ENCODE measurements at regions not wholly inside any gene's neighbourhood (a gene's known extent, or its start where the extent isn't known, plus 50 kb on each side); places are given as distances from the start of the nearest gene placed in this dataset.

DNA sequence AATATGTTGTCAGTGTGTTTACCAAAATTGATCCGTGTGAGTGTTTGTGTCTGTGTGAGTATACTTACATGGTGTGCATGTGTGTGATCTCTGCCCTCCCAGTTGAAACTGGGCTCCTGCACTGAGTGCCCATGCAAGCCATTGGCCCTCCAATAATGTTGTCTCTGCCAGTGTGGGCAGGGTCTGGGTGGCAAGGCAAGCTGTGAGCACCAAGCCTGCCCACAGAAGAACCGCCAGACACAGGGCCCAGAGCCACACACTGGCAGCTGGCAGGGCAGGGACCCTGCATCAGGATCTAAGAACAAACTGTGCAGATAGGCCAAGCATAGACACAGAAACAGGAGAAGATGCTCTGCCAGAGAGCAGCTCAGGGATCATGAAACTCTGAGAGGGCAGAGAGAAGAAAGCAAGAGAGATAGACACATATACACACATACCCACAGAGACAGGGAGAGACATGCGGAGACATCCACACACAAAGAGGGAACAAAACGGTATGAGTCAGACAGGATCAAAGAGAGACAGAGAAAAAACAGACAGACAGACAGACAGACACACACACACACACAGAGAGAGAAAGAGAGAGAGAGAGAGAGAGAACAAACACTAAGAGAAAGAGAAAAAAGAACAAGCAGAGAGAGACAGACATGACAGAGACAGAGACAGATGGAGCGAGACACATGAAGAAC, 555.0 kb downstream of the MID1IP1 start:
- Histone ChIP-seq H3K4me3 (no peak overlapping the region), H3K27ac (no peak overlapping the region)
- no peak for DNase-seq (ENCODE audit: low spot score)
- TF ChIP-seq, protein P1, sequence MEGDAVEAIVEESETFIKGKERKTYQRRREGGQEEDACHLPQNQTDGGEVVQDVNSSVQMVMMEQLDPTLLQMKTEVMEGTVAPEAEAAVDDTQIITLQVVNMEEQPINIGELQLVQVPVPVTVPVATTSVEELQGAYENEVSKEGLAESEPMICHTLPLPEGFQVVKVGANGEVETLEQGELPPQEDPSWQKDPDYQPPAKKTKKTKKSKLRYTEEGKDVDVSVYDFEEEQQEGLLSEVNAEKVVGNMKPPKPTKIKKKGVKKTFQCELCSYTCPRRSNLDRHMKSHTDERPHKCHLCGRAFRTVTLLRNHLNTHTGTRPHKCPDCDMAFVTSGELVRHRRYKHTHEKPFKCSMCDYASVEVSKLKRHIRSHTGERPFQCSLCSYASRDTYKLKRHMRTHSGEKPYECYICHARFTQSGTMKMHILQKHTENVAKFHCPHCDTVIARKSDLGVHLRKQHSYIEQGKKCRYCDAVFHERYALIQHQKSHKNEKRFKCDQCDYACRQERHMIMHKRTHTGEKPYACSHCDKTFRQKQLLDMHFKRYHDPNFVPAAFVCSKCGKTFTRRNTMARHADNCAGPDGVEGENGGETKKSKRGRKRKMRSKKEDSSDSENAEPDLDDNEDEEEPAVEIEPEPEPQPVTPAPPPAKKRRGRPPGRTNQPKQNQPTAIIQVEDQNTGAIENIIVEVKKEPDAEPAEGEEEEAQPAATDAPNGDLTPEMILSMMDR (IDR thresholded peaks at IDR 0.05): no peak

DNA sequence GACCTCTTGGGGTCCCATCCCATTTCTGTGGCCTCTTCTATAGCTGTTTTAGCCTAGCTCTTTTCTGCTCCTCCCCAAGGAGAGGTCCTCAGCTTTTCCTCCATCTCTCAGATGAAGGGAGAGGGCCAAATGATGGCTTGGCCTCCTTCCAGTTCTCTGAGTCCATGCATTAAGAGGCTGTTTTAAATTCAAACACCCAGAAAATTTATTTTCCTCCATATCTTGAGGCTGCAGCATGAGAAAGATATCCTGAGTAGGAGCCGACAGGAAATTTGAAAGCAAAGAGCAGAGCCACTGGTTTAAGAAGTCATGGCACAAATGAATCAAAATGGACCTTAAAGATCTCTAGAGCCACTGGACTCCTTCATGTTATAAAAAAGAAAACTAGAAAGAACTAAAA, 558.8 kb downstream of the MID1IP1 start:
- Histone ChIP-seq H3K27ac (no peak overlapping the region), H3K4me3 (no peak overlapping the region)
- DNase-seq (ENCODE audit: low spot score): no peak
- TF ChIP-seq, protein P1 (IDR thresholded peaks at IDR 0.05): no peak

DNA sequence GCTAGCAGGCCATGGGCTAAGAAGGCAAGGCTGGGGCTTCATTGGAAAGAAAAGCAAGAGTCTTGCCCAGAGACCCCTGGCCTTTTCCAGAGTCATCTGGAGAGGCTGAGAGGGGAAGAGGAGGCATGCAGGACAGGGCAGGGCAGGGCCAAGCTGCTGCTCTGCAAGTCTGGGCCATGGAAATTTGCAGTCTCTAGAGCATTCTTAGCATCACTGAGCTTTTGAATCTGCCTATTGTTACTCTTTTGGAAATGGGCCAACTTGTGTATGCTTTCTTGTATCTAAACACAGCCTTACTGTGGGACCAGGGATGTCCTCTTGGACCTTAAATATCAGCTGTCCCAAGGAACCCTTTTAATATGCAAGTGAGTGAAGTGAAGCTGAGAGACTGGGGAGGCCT, 560.5 kb downstream of the MID1IP1 start:
- no peak for DNase-seq (ENCODE audit: low spot score)
- no peak overlapping the region for H3K27ac ChIP-seq
- TF ChIP-seq, protein P1 (IDR thresholded peaks at IDR 0.05): no peak
- H3K4me3 ChIP-seq: no peak overlapping the region

DNA sequence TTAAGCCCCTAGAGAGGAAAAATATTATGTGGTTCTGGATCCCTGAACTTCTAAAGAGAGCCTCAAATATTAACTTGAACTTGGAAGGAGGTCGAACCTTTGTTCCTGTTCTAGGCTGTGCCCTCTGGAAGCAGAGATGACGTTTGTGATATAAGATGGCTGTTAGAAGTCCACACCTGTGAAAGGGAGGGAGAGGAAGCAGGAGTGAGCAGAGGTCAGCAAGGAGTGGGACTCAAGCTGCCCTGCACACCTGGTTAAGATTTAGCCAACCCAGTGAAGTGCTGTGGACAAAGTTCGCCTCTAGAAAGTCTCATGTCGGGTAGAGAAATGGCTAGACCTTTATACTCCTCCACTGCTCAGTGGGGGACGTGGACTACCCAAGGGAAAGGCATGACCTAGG, 566.2 kb downstream of the MID1IP1 start:
- no peak overlapping the region for H3K4me3 ChIP-seq
- no peak overlapping the region for H3K27ac ChIP-seq
- TF ChIP-seq, protein P1 (IDR thresholded peaks at IDR 0.05): no peak
- no peak for DNase-seq (ENCODE audit: low spot score)

DNA sequence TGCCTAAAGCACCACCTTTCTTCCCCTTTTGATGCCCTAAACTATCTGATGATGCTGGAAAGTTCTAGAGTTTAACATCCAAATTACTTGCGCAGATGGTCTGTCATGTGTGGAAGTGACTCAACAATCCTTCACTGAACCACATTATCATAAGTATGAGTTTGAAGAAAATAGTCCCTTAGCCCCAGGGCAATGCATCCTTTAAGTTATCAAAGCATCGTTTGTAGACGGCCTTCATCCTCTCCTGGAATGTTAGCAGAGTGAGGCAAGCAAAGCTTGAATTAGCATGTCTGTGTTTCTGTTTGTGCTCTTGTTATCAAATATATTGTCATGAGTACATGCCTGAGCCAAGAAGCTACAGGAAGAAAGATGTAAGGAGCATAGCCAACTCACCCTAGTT, 570.9 kb downstream of the MID1IP1 start:
- no peak overlapping the region for H3K27ac ChIP-seq
- H3K4me3 ChIP-seq: no peak overlapping the region
- DNase-seq (ENCODE audit: low spot score): no peak
- TF ChIP-seq, protein P1 (IDR thresholded peaks at IDR 0.05): no peak

DNA sequence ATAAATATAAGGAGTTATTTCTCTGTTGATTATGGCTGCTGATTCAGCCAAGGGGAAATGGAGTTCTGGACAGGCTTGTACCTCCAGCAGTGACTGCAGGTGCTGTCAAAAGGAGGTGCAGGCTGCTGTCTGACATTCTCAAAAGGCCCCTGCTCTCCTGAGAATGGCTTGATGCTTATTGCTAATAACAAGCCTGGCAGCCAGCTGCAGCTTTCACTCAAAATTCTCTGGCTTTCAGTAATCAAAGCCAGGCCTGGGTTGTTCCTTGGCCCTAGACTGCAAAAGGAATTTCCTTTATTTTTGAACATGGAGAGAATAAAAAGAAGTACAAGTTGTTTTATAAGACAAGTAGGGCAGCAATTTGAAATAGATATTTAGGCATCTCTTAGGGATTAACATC, 575.9 kb downstream of the MID1IP1 start:
- TF ChIP-seq, protein P1 (IDR thresholded peaks at IDR 0.05): no peak
- no peak for DNase-seq (ENCODE audit: low spot score)
- H3K27ac ChIP-seq: no peak overlapping the region
- H3K4me3 ChIP-seq: no peak overlapping the region

DNA sequence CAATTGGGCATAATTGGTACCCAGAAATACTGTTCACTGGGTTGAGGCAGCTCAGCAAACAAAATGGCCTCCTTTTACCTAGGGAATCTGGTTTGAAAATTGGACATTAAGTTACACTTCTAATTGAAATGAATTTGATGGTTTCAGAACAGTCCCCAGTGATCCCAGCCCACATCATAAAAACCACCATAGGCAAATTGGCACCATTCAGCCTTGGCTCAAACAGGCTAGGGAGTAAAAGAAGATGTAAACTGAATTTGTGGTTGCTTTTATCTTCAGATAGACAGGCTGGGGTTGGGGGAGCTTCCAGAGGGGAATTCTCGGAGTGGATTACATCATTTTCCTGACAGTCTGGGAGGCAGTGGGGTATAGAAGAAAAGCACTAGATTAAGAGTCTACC, 576.5 kb downstream of the MID1IP1 start:
- no peak overlapping the region for H3K4me3 ChIP-seq
- no peak overlapping the region for H3K27ac ChIP-seq
- TF ChIP-seq, protein P1 (IDR thresholded peaks at IDR 0.05): no peak
- no peak for DNase-seq (ENCODE audit: low spot score)

Measured in coronary artery (tissue), 2 donors.